ENCODE measurements at regions not wholly inside any gene's neighbourhood (a gene's known extent, or its start where the extent isn't known, plus 50 kb on each side); places are given as distances from the start of the nearest gene placed in this dataset.

DNA sequence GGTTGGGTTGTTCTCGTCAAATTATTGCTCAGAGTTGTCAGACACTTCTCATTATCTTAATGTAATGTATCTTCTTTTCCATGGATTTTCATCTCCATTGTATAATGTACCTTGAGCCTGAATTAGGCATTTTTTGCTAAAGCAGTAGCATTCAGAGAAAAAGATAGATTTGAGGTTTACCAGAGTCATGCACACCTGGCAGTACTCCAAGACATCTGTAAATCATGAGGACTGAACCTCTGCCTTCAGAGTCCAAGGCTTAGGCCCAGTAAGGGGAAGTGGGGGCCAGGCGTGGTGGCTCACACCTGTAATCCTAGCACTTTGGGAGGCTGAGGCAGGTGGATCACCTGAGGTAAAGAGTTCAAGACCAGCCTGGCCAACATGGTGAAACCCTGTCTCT, 624.3 kb upstream of the MBL2 start:
- Histone ChIP-seq H3K27me3 (no peaks in the 10 kb centered on the region), H3K4me3 (ENCODE audit: low read depth, low read length) (no peak overlapping the region), H3K4me1 (no peaks in the 10 kb centered on the region), H3K36me3 (no peaks in the 10 kb centered on the region), H3K9me3 (no peaks in the 10 kb centered on the region; the same call in 1 of the 2 replicates)
- no peak for DNase-seq
- TF ChIP-seq, protein P1, sequence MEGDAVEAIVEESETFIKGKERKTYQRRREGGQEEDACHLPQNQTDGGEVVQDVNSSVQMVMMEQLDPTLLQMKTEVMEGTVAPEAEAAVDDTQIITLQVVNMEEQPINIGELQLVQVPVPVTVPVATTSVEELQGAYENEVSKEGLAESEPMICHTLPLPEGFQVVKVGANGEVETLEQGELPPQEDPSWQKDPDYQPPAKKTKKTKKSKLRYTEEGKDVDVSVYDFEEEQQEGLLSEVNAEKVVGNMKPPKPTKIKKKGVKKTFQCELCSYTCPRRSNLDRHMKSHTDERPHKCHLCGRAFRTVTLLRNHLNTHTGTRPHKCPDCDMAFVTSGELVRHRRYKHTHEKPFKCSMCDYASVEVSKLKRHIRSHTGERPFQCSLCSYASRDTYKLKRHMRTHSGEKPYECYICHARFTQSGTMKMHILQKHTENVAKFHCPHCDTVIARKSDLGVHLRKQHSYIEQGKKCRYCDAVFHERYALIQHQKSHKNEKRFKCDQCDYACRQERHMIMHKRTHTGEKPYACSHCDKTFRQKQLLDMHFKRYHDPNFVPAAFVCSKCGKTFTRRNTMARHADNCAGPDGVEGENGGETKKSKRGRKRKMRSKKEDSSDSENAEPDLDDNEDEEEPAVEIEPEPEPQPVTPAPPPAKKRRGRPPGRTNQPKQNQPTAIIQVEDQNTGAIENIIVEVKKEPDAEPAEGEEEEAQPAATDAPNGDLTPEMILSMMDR (IDR thresholded peaks at IDR 0.05; ENCODE audit: low read depth, low read length), result no peak

DNA sequence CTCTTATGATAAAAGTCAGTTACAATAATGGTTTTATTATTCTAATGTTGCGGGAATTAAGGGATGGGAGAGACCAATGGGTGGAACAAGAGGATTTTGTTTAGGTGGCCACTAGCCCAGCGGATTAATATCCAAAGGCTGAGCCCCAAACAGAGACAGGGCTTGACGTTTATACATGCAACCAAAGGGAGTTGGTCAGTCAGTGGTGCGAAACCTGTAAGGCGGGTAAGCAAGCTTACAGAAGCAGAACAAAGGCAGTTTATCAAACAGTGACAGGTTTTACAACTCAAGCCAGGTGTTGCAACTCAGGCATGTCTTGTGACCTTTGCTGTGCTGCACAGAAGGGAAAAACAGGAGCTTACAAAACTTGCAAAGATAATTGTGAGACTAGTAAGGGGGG, 622.9 kb upstream of the MBL2 start:
- no peak overlapping the region for H3K4me3 ChIP-seq (ENCODE audit: low read depth, low read length)
- DNase-seq, result no peak
- no peaks in the 10 kb centered on the region for H3K36me3 ChIP-seq
- no peaks in the 10 kb centered on the region for H3K4me1 ChIP-seq
- TF ChIP-seq, protein P1 (IDR thresholded peaks at IDR 0.05; ENCODE audit: low read depth, low read length), result no peak
- H3K27me3 ChIP-seq, result no peaks in the 10 kb centered on the region
- H3K9me3 ChIP-seq, result no peaks in the 10 kb centered on the region; the same call in 1 of the 2 replicates

DNA sequence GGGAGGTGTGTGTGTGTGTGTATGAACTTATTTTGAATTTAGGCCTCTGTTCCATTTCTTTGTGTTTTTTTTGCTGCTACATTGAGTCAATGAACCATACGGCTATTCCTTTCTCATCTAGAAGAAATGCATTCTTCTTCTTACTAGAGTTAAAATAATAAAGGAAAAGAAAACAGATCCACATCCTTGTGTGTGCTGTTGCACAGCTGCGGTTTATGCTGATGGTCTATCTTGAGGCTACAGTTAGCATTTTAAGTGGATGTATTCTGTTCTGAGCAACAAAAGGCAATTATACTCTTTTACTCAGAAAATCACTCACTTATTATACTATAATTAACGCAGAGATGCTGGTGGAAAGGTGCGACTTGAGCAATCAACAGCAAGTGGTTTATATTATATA, 615.0 kb upstream of the MBL2 start:
- no peaks in the 10 kb centered on the region for H3K9me3 ChIP-seq
- TF ChIP-seq, protein P1 (IDR thresholded peaks at IDR 0.05; ENCODE audit: low read depth, low read length), result no peak
- no peak for DNase-seq
- no peaks in the 10 kb centered on the region for H3K27me3 ChIP-seq
- H3K36me3 ChIP-seq, result no peaks in the 10 kb centered on the region
- H3K4me3 ChIP-seq (ENCODE audit: low read depth, low read length), result no peak overlapping the region
- peaks cover 3% of the 10 kb centered on the region; the same call in 1 of the 2 replicates for H3K4me1 ChIP-seq

DNA sequence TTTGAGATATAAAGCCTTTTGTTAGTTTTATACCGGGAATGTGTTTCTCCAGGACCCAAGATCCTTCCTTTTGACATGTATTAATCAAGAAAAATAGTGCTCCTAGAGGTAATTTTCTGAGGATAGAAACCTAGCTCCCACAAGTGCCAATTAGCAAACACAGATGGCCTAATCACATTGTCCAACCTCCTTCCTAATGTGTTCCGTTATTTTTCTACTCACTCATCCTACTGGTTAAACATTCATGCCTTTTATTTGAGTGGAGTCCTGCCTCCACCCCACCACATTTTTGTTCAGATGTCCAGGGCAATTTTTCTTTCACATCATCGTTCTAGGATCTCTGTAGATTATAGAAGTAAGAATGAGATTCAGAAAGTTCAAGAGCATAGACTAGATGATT, 610.0 kb upstream of the MBL2 start:
- no peaks in the 10 kb centered on the region for H3K9me3 ChIP-seq
- no peak overlapping the region for H3K4me3 ChIP-seq (ENCODE audit: low read depth, low read length)
- no peaks in the 10 kb centered on the region for H3K36me3 ChIP-seq
- TF ChIP-seq, protein P1 (IDR thresholded peaks at IDR 0.05; ENCODE audit: low read depth, low read length), result no peak
- H3K27me3 ChIP-seq, result no peaks in the 10 kb centered on the region
- DNase-seq, result no peak
- H3K4me1 ChIP-seq, result peaks cover 3% of the 10 kb centered on the region; the same call in 1 of the 2 replicates

DNA sequence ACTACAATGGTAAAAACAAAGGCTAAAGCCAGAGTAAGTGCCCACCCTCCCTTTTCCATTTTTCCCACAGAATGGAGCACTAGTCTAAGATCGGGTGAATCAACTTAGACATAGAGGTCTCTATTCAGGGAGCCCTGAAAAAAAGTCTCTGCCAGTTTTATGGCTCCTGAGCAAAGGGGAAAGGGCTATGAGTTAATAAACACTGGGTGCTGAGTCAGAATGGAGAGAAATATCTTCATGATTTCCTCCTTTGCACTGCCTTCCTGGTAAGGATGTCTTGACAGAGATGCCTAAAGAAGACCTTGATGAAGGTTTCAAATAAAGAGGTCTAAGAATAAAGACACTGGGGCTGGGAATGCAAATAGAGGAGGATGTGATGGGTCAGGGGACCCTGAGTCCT, 607.4 kb upstream of the MBL2 start:
- no peak for DNase-seq
- Histone ChIP-seq H3K4me1 (peaks cover 3% of the 10 kb centered on the region; the same call in 1 of the 2 replicates), H3K9me3 (no peaks in the 10 kb centered on the region), H3K36me3 (no peaks in the 10 kb centered on the region), H3K4me3 (ENCODE audit: low read depth, low read length) (no peak overlapping the region), H3K27me3 (no peaks in the 10 kb centered on the region)
- TF ChIP-seq, protein P1 (IDR thresholded peaks at IDR 0.05; ENCODE audit: low read depth, low read length), result no peak

- no peaks in the 10 kb centered on the region for H3K9me3 ChIP-seq
- H3K27me3 ChIP-seq, result no peaks in the 10 kb centered on the region
- H3K36me3 ChIP-seq, result no peaks in the 10 kb centered on the region
- H3K4me3 ChIP-seq (ENCODE audit: low read depth, low read length), result no peak overlapping the region
- TF ChIP-seq, protein P1 (IDR thresholded peaks at IDR 0.05; ENCODE audit: low read depth, low read length), result no peak
- no peak for DNase-seq
- H3K4me1 ChIP-seq, result no peaks in the 10 kb centered on the region
These were observed 597.8 kb upstream of the MBL2 start for GRCh38 chr10:53370347-53370746.

Data from BE2C (cell line).